ENCODE measurements at regions not wholly inside any gene's neighbourhood (a gene's known extent, or its start where the extent isn't known, plus 50 kb on each side); places are given as distances from the start of the nearest gene placed in this dataset.

DNA sequence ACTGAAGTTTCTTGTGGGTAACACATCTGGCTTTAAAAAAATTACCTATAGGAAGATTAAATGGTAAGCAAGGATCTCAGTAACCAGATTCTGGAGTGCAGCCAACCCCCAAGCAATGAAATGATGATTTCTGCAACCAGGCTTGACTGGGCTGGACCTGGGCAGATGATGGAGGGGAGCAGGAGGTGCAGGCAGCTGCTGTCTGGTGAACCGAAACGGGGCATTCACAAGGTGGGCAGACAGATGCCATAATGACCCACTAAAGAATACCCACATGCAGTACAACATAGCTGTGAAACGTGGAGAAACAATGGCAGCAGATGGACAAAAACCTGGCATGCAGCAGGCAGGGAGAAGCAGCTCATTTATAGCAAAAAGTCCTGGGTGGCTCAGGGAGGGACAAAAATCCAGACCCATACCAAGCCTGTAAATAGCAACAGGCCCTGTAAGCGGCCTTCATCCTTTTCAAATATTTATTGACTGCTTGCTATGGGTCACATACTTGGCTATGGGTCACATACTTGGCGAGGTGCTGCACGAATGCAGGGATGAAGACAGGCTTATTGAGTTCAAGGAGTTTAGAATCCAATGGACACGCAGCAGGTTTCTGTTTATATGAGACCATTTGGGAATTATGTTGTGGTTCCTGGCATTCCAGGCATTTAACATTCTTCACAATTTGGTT is 244.7 kb downstream of the HRH4 start:
- TF ChIP-seq, protein P1, sequence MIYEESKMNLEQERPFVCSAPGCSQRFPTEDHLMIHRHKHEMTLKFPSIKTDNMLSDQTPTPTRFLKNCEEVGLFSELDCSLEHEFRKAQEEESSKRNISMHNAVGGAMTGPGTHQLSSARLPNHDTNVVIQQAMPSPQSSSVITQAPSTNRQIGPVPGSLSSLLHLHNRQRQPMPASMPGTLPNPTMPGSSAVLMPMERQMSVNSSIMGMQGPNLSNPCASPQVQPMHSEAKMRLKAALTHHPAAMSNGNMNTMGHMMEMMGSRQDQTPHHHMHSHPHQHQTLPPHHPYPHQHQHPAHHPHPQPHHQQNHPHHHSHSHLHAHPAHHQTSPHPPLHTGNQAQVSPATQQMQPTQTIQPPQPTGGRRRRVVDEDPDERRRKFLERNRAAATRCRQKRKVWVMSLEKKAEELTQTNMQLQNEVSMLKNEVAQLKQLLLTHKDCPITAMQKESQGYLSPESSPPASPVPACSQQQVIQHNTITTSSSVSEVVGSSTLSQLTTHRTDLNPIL (CRISPR knock-in tag; IDR thresholded peaks at IDR 0.05; ENCODE audit: low read depth): no peak
- no peak for TF ChIP-seq PPARA (CRISPR knock-in tag; IDR thresholded peaks at IDR 0.05; ENCODE audit: borderline replicate concordance)
- TF ChIP-seq, protein P2, sequence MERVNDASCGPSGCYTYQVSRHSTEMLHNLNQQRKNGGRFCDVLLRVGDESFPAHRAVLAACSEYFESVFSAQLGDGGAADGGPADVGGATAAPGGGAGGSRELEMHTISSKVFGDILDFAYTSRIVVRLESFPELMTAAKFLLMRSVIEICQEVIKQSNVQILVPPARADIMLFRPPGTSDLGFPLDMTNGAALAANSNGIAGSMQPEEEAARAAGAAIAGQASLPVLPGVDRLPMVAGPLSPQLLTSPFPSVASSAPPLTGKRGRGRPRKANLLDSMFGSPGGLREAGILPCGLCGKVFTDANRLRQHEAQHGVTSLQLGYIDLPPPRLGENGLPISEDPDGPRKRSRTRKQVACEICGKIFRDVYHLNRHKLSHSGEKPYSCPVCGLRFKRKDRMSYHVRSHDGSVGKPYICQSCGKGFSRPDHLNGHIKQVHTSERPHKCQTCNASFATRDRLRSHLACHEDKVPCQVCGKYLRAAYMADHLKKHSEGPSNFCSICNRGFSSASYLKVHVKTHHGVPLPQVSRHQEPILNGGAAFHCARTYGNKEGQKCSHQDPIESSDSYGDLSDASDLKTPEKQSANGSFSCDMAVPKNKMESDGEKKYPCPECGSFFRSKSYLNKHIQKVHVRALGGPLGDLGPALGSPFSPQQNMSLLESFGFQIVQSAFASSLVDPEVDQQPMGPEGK (CRISPR knock-in tag; IDR thresholded peaks at IDR 0.05; ENCODE audit: borderline replicate concordance): no peak
- TF ChIP-seq OSR1 (CRISPR knock-in tag; IDR thresholded peaks at IDR 0.05): no peak
- TF ChIP-seq BACH2 (CRISPR knock-in tag; IDR thresholded peaks at IDR 0.05; ENCODE audit: borderline replicate concordance): no peak
- TF ChIP-seq ESRRG (CRISPR knock-in tag; IDR thresholded peaks at IDR 0.05): no peak
- TF ChIP-seq CSRNP3 (CRISPR knock-in tag; IDR thresholded peaks at IDR 0.05): no peak
- TF ChIP-seq ISL1 (CRISPR knock-in tag; IDR thresholded peaks at IDR 0.05): no peak
- no peak for TF ChIP-seq ZFP3 (CRISPR knock-in tag; IDR thresholded peaks at IDR 0.05)
- TF ChIP-seq ARNTL (CRISPR knock-in tag; IDR thresholded peaks at IDR 0.05; ENCODE audit: borderline replicate concordance, low read depth): no peak
- no peak for TF ChIP-seq GLIS3 (CRISPR knock-in tag; IDR thresholded peaks at IDR 0.05)
- TF ChIP-seq ZNF565 (CRISPR knock-in tag; conservative IDR thresholded peaks at IDR 0.05; ENCODE audit: low read depth): no peak
- TF ChIP-seq, protein P3, sequence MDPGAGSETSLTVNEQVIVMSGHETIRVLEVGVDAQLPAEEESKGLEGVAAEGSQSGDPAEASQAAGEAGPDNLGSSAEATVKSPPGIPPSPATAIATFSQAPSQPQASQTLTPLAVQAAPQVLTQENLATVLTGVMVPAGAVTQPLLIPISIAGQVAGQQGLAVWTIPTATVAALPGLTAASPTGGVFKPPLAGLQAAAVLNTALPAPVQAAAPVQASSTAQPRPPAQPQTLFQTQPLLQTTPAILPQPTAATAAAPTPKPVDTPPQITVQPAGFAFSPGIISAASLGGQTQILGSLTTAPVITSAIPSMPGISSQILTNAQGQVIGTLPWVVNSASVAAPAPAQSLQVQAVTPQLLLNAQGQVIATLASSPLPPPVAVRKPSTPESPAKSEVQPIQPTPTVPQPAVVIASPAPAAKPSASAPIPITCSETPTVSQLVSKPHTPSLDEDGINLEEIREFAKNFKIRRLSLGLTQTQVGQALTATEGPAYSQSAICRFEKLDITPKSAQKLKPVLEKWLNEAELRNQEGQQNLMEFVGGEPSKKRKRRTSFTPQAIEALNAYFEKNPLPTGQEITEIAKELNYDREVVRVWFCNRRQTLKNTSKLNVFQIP (CRISPR knock-in tag; IDR thresholded peaks at IDR 0.05; ENCODE audit: borderline replicate concordance, low read depth): no peak

All from SK-N-SH treated with all-trans-retinoic acid at 6 μM for 48 hours (cell line).